BE2C (cell line): ENCODE measurements at regions not wholly inside any gene's neighbourhood (a gene's known extent, or its start where the extent isn't known, plus 50 kb on each side); places are given as distances from the start of the nearest gene placed in this dataset.
"Not testable (repeated sequence)": the region's sequence is repeated elsewhere in the genome, so short reads cannot be mapped to it uniquely, and the experiment has no call there.

Experiments
- DNase-seq: peaks from one replicate; pipeline ENCODE4 v3.0.0-alpha.2; 2020
- H3K27me3 ChIP-seq: fragments of 250-450 bp; sonication (Bioruptor Pico); 2 replicates; pipeline ENCODE4 v1.5.1; 2020; ENCODE audit warnings: mild to moderate bottlenecking
- H3K36me3 ChIP-seq: fragments of 250-450 bp; sonication (Bioruptor Pico); 2 replicates; pipeline ENCODE4 v1.5.1; 2020; ENCODE audit warnings: mild to moderate bottlenecking
- H3K4me1 ChIP-seq: fragments of 250-450 bp; sonication (Bioruptor Pico); 2 replicates; pipeline ENCODE4 v1.5.1; 2020
- H3K4me3 ChIP-seq: 2 replicates; pipeline ENCODE4 v1.5.1; 2011; ENCODE audit warnings: low read depth, low read length
- H3K9me3 ChIP-seq: fragments of 250-450 bp; sonication (Bioruptor Pico); 2 replicates; pipeline ENCODE4 v1.5.1; 2020
- TF ChIP-seq, protein P1 (sequence below): IDR thresholded peaks from 2 replicates; pipeline ENCODE4 v1.5.1; 2012; ENCODE audit warnings: mild to moderate bottlenecking, low read depth, low read length

DNA sequence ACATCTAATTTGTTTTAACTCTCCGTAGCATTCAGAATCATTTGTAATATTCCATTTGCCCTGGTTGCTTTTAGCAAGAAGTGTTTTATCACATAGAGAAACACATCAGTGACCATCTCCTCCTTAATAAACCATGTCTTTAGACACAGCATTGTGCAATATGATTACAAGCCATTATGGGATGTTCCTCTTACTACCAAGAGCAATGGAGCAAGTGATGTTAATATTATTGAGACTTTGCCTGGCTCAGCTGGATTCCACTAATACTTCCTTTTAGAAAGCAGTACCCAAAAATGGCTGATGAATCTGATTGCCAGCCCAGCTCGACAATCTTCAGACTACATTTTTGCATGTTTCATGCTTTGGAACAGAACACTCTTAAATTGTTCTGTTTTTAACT lies 364.2 kb downstream of the OSTF1 start:
- no peak for DNase-seq
- H3K9me3 ChIP-seq: no peaks in the 10 kb centered on the region
- H3K4me3 ChIP-seq: no peak overlapping the region
- no peaks in the 10 kb centered on the region for H3K4me1 ChIP-seq
- H3K27me3 ChIP-seq: no peaks in the 10 kb centered on the region
- H3K36me3 ChIP-seq: no peaks in the 10 kb centered on the region
- TF ChIP-seq, protein P1, sequence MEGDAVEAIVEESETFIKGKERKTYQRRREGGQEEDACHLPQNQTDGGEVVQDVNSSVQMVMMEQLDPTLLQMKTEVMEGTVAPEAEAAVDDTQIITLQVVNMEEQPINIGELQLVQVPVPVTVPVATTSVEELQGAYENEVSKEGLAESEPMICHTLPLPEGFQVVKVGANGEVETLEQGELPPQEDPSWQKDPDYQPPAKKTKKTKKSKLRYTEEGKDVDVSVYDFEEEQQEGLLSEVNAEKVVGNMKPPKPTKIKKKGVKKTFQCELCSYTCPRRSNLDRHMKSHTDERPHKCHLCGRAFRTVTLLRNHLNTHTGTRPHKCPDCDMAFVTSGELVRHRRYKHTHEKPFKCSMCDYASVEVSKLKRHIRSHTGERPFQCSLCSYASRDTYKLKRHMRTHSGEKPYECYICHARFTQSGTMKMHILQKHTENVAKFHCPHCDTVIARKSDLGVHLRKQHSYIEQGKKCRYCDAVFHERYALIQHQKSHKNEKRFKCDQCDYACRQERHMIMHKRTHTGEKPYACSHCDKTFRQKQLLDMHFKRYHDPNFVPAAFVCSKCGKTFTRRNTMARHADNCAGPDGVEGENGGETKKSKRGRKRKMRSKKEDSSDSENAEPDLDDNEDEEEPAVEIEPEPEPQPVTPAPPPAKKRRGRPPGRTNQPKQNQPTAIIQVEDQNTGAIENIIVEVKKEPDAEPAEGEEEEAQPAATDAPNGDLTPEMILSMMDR: no peak

- TF ChIP-seq, protein P1: no peak
- Histone ChIP-seq H3K36me3 (no peaks in the 10 kb centered on the region), H3K4me3 (no peak overlapping the region), H3K27me3 (no peaks in the 10 kb centered on the region), H3K9me3 (no peaks in the 10 kb centered on the region), H3K4me1 (no peaks in the 10 kb centered on the region)
- no peak for DNase-seq
These were observed 365.7 kb downstream of the OSTF1 start for GRCh38 chr9:75454043-75454442.

- Histone ChIP-seq H3K9me3 (no peaks in the 10 kb centered on the region), H3K4me3 (no peak overlapping the region)
- no peak for DNase-seq
These were observed 366.6 kb downstream of the OSTF1 start for GRCh38 chr9:75454891-75455290.

GRCh38 chr9:75455444-75455921 lies 367.2 kb downstream of the OSTF1 start:
- TF ChIP-seq, protein P1: no peak
- no peaks in the 10 kb centered on the region for H3K36me3 ChIP-seq
- H3K27me3 ChIP-seq: no peaks in the 10 kb centered on the region
- H3K4me3 ChIP-seq: no peak overlapping the region
- no peaks in the 10 kb centered on the region for H3K9me3 ChIP-seq
- no peak for DNase-seq
- no peaks in the 10 kb centered on the region for H3K4me1 ChIP-seq

More at GRCh38 chr9:75454891-75455290, 366.6 kb downstream of the OSTF1 start:
- H3K27me3 ChIP-seq: no peaks in the 10 kb centered on the region
- TF ChIP-seq, protein P1: no peak
- no peaks in the 10 kb centered on the region for H3K4me1 ChIP-seq
- H3K36me3 ChIP-seq: no peaks in the 10 kb centered on the region

DNA sequence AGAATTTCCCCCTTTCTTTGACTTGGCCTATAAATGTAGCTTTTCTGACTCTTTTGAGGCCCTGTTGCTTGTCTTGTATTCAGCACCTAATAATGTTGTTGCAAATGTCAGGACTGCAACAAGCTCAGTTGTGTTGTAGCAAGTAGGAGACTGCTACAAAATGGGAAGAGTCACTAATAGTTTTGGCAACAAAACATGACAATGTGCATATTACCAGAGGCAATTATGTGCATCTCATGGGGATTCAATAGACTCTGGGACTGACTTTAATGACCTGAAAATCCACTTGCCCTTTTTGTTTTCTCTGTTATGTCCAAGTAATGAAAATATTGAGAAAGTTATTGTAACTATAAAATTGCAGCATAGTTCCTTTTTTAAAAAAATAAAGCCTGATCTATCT lies 368.4 kb downstream of the OSTF1 start:
- no peaks in the 10 kb centered on the region for H3K36me3 ChIP-seq
- DNase-seq: no peak
- TF ChIP-seq, protein P1: no peak
- H3K4me3 ChIP-seq: no peak overlapping the region
- H3K4me1 ChIP-seq: no peaks in the 10 kb centered on the region
- H3K9me3 ChIP-seq: no peaks in the 10 kb centered on the region
- no peaks in the 10 kb centered on the region for H3K27me3 ChIP-seq

DNA sequence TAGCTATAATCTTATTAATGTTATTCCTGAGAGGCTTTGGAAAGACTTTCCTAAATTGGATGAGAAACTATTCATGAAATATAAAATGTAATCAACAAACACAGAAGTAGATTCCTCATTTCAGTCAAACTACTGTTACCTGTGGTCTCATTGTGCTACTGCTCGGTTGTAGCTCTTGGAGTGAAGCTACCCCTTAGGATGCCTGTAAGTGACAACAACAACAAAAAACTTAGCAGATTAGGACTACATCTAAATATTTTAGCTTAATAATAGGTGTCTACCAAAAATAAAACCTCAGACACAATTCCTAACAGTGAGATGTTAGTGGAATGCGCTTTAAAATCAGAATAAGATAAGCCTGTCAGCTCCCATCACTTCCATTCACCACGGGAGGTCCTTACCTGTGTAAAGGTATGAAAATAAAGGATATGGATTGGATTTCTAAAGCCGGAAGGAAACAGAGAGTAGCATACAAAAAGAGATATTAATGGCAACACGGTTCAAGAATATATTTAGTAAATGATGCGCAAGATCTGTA lies 369.2 kb downstream of the OSTF1 start:
- Histone ChIP-seq H3K27me3 (no peaks in the 10 kb centered on the region), H3K4me1 (no peaks in the 10 kb centered on the region), H3K36me3 (no peaks in the 10 kb centered on the region), H3K9me3 (no peaks in the 10 kb centered on the region), H3K4me3 (no peak overlapping the region)
- no peak for DNase-seq
- TF ChIP-seq, protein P1: no peak

- not testable (repeated sequence) for H3K36me3 ChIP-seq, H3K27me3 ChIP-seq, H3K9me3 ChIP-seq, H3K4me1 ChIP-seq, H3K4me3 ChIP-seq, DNase-seq
These were observed 371.0 kb downstream of the OSTF1 start for GRCh38 chr9:75459311-75459710.
